Astrocyte (in vitro differentiated cells and primary cell): ENCODE measurements at regions not wholly inside any gene's neighbourhood (a gene's known extent, or its start where the extent isn't known, plus 50 kb on each side); places are given as distances from the start of the nearest gene placed in this dataset.

Experiments used
- CTCF ChIP-seq: IDR thresholded peaks from 2 replicates; pipeline ENCODE4 v1.5.1; 2011; ENCODE audit warnings: low read depth, mild to moderate bottlenecking, inconsistent platforms, low read length, moderate library complexity; ENCODE audit not compliant: insufficient read depth
- EZH2 ChIP-seq: IDR thresholded peaks from 2 replicates; pipeline ENCODE4 v1.6.1; 2012; ENCODE audit warnings: mild to moderate bottlenecking, low read length, inconsistent platforms; ENCODE audit not compliant: insufficient read depth

DNA sequence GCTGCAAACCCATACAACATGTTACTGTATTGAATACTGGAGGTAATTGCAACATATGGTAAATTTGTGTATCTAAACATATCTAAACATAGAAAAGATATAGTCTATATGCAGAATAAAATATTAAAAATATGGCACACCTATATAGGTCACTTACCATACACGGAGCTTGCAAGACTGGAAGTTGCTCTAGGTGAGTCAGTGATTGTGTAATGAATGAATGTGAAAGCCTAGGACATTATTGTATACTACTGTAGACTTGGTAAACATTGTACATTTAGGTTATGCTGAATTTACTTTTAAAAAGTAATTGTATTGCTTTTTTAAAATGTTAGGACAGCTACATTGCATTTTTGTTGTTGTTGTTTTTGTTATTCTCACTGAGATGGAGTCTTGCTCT is 968.8 kb downstream of the TLE1 start:
- TF ChIP-seq CTCF (no peak), EZH2 (no peak)
